Psoas muscle (tissue), 7 donors: ENCODE measurements at regions not wholly inside any gene's neighbourhood (a gene's known extent, or its start where the extent isn't known, plus 50 kb on each side); places are given as distances from the start of the nearest gene placed in this dataset.

ENCODE experiments used
- ATAC-seq, 4 donors: fragments of 200-7000 bp; cut with Tn5 transposase; one replicate each; pipeline ENCODE4 v1.9.1; 2020; ENCODE audit warnings: moderate library complexity in 3 of 4, mild to moderate bottlenecking in 2 of 4
- DNase-seq, 2 donors: peaks; one replicate each; pipeline ENCODE4 v3.0.0-alpha.2; 2020
- H3K27ac ChIP-seq: fragments of 200-600 bp; one replicate; pipeline ENCODE4 v1.8.0; 2022
- H3K27me3 ChIP-seq, 3 donors: fragments of 200-600 bp in 1 of 3; one replicate each; pipeline versions ENCODE4 v1.6.1 to v1.8.0; 2013 to 2022; ENCODE audit warnings: low read length in 2 of 3, mild to moderate bottlenecking in 2 of 3, moderate library complexity in 1 of 3; ENCODE audit not compliant: insufficient read depth in 3 of 3
- H3K36me3 ChIP-seq, 2 donors: fragments of 200-600 bp in 1 of 2; one replicate each; pipeline versions ENCODE4 v1.6.1 to v1.8.0; 2013 to 2022; ENCODE audit warnings: low read depth in 1 of 2, mild to moderate bottlenecking in 1 of 2, moderate library complexity in 1 of 2; ENCODE audit not compliant: insufficient read depth in 1 of 2
- H3K4me1 ChIP-seq: fragments of 200-600 bp; one replicate; pipeline ENCODE4 v1.8.0; 2022
- H3K4me3 ChIP-seq: fragments of 200-600 bp; one replicate; pipeline ENCODE4 v1.8.0; 2022; ENCODE audit warnings: mild to moderate bottlenecking
- H3K9me3 ChIP-seq: fragments of 200-600 bp; one replicate; pipeline ENCODE4 v1.8.0; 2022
- CTCF ChIP-seq: fragments of 200-600 bp; IDR thresholded peaks from one replicate; pipeline ENCODE4 v1.8.0; 2022; ENCODE audit warnings: antibody characterized with exemption
- WGBS, 3 donors: extraction: QIAGEN DNeasy Blood & Tissue Kit; methylation state at CpG; one replicate each; pipeline versions ENCODE4 v1.1.6 to v1.1.7; 2013; 5-methylcytosine and 5-hydroxymethylcytosine counted together
- intact Hi-C, 2 donors: fragments of 100-400 bp; cut with DNase I; formaldehyde crosslinking; loops; one replicate each; pipeline versions ENCODE4 v1.11.0 to v1.14.2; 2022
- donor health status: healthy with polysubstance abuse.
- donor health status: DM: no; HTN: no; CAD: no; lungs with moderate emphysema.
- donor health status: Bipolar disorder and iron deficiency.
- donor health status: healthy.
- donor health status: DM: yes; HTN: yes; CAD: no.
- donor health status: DM: no; HTN: no; CAD: no.
- donor health status: DM: yes; HTN: yes; CAD: no.

- WGBS, 3 donors: 54 to 75% (median 68%) methylated on average over 4 of the region's 4 CpGs
- TF ChIP-seq CTCF: no peak
- ATAC-seq (no peak), DNase-seq (no peak)
- Histone ChIP-seq H3K4me3 (no peak overlapping the region), H3K9me3 (no peaks in the 10 kb centered on the region), H3K36me3 (no peaks in the 10 kb centered on the region), H3K27ac (no peak overlapping the region), H3K27me3 (peaks cover 0 to 5% (median 0%) of the 10 kb centered on the region in 3 donors), H3K4me1 (no peaks in the 10 kb centered on the region)
- intact Hi-C loops: no loop called here
These were observed 335.5 kb downstream of the ZNF674 start for GRCh38 chrX:46209768-46210167.

GRCh38 chrX:46209037-46209436 lies 336.2 kb downstream of the ZNF674 start:
- Histone ChIP-seq H3K36me3 (no peaks in the 10 kb centered on the region), H3K4me3 (no peak overlapping the region), H3K27ac (no peak overlapping the region), H3K9me3 (no peaks in the 10 kb centered on the region), H3K4me1 (no peaks in the 10 kb centered on the region), H3K27me3 (peaks cover 0 to 5% (median 0%) of the 10 kb centered on the region in 3 donors)
- ATAC-seq: no peak
- no peak for TF ChIP-seq CTCF
- intact Hi-C loops: no loop called here
- DNase-seq: no peak

GRCh38 chrX:46208225-46208854 lies 336.9 kb downstream of the ZNF674 start:
- ATAC-seq (no peak), DNase-seq (no peak)
- Histone ChIP-seq H3K4me1 (no peaks in the 10 kb centered on the region), H3K9me3 (no peaks in the 10 kb centered on the region), H3K27ac (no peak overlapping the region), H3K4me3 (no peak overlapping the region), H3K36me3 (no peaks in the 10 kb centered on the region), H3K27me3 (peaks cover 0 to 5% (median 0%) of the 10 kb centered on the region in 3 donors)
- intact Hi-C loops: no loop called here
- no peak for TF ChIP-seq CTCF
- 31 to 57% (median 39%) methylated on average over 2 of the region's 2 CpGs for WGBS, 3 donors

- H3K4me1 ChIP-seq: no peaks in the 10 kb centered on the region
- H3K27ac ChIP-seq: no peak overlapping the region
- H3K36me3 ChIP-seq: no peaks in the 10 kb centered on the region
- H3K27me3 ChIP-seq: peaks cover 0 to 5% (median 0%) of the 10 kb centered on the region in 3 donors
- intact Hi-C loops: no loop called here
- TF ChIP-seq CTCF: no peak
- DNase-seq: no peak
- H3K4me3 ChIP-seq: no peak overlapping the region
- 60 to 82% (median 75%) methylated on average over 1 of the region's 1 CpG for WGBS, 3 donors
- no peaks in the 10 kb centered on the region for H3K9me3 ChIP-seq
- no peak for ATAC-seq
These were observed 340.3 kb downstream of the ZNF674 start for GRCh38 chrX:46204721-46205422.
